OCI-LY3 (cell line): ENCODE measurements at regions not wholly inside any gene's neighbourhood (a gene's known extent, or its start where the extent isn't known, plus 50 kb on each side); places are given as distances from the start of the nearest gene placed in this dataset.

Source experiments
- H2AFZ ChIP-seq: fragments of 200-600, 300-600 bp; shearing (Covaris generic); 2 replicates; pipeline ENCODE4 v1.6.0; 2014; ENCODE audit warnings: antibody characterized with exemption, low read depth, low read length
- H3K27ac ChIP-seq: fragments of 200-600, 300-600 bp; sonication (generic); 2 replicates; pipeline ENCODE4 v1.5.1; 2014; ENCODE audit warnings: mild to moderate bottlenecking, low read length, moderate library complexity, mixed read lengths
- H3K27me3 ChIP-seq: fragments of 200-600, 300-600 bp; sonication (generic); 2 replicates; pipeline ENCODE4 v1.6.1; 2014; ENCODE audit warnings: low read depth, low read length, mixed read lengths
- H3K36me3 ChIP-seq: fragments of 200-600, 300-600 bp; sonication (generic); replicated peaks from 2 replicates; pipeline ENCODE3; 2014; ENCODE audit warnings: low read depth, low read length, mixed read lengths
- H3K4me1 ChIP-seq: fragments of 300-600, 200-600 bp; sonication (generic); 2 replicates; pipeline ENCODE4 v1.6.1; 2014; ENCODE audit warnings: low read length, mixed read lengths
- H3K4me2 ChIP-seq: fragments of 200-600, 300-600 bp; sonication (generic); 2 replicates; pipeline ENCODE4 v1.6.1; 2014; ENCODE audit warnings: low read length, mixed read lengths
- H3K4me3 ChIP-seq: fragments of 300-600, 200-600 bp; sonication (generic); 2 replicates; pipeline ENCODE4 v1.5.1; 2014; ENCODE audit warnings: antibody characterized with exemption, mild to moderate bottlenecking, low read length, moderate library complexity
- H3K79me2 ChIP-seq: fragments of 300-600, 200-600 bp; shearing (Covaris generic); 2 replicates; pipeline ENCODE4 v1.6.1; 2014; ENCODE audit warnings: mild to moderate bottlenecking, low read length, mixed read lengths
- H3K9ac ChIP-seq: fragments of 300-600, 200-600 bp; shearing (Covaris generic); 2 replicates; pipeline ENCODE4 v1.6.0; 2014; ENCODE audit warnings: mild to moderate bottlenecking, low read length, moderate library complexity
- H3K9me3 ChIP-seq: fragments of 200-600, 300-600 bp; shearing (Covaris generic); 2 replicates; pipeline ENCODE4 v1.6.1; 2014; ENCODE audit warnings: low read length, mixed read lengths; ENCODE audit not compliant: insufficient read depth
- H4K20me1 ChIP-seq: fragments of 200-600, 300-600 bp; sonication (generic); 2 replicates; pipeline ENCODE4 v1.6.1; 2016; ENCODE audit warnings: low read length, mixed read lengths; ENCODE audit not compliant: insufficient read depth
- CTCF ChIP-seq: fragments of 200-600, 300-600 bp; sonication (generic); IDR thresholded peaks from 2 replicates; pipeline ENCODE4 v1.5.1; 2014; ENCODE audit warnings: antibody characterized with exemption, low read length, low read depth
- EZH2phosphoT487 ChIP-seq: fragments of 200-600 bp; shearing (Covaris generic); IDR thresholded peaks from 2 replicates; pipeline ENCODE4 v1.6.1; 2018; ENCODE audit warnings: antibody characterized with exemption, mixed run types, low read depth

- TF ChIP-seq EZH2phosphoT487 (no peak), CTCF (peak; percentile 77)
- no peaks in the 10 kb centered on the region for H3K9me3 ChIP-seq
- no peaks in the 10 kb centered on the region for H3K79me2 ChIP-seq
- peak overlapping the region; percentile 78 for H3K4me2 ChIP-seq
- H3K9ac ChIP-seq: peak overlapping the region; percentile 64
- peaks cover 66% of the 10 kb centered on the region for H3K4me1 ChIP-seq
- H4K20me1 ChIP-seq: no peaks in the 10 kb centered on the region
- H3K27ac ChIP-seq: peak overlapping the region; percentile 61
- H3K4me3 ChIP-seq: peak overlapping the region; percentile 59
- no peaks in the 10 kb centered on the region for H3K27me3 ChIP-seq
- peak overlapping the region; percentile 83 for H2AFZ ChIP-seq
- H3K36me3 ChIP-seq: no peaks in the 10 kb centered on the region
Measured at GRCh38 chr19:28468701-28469459, 744.1 kb downstream of the UQCRFS1 start.

- H3K27ac ChIP-seq: no peak overlapping the region
- H3K4me1 ChIP-seq: peaks cover 55% of the 10 kb centered on the region
- H3K9me3 ChIP-seq: no peaks in the 10 kb centered on the region
- no peaks in the 10 kb centered on the region for H4K20me1 ChIP-seq
- H3K79me2 ChIP-seq: no peaks in the 10 kb centered on the region
- no peak overlapping the region for H3K4me3 ChIP-seq
- 0 out of 2 replicates have a peak overlapping the region, but pooled peaks have one; percentile 0 for H3K9ac ChIP-seq
- H3K27me3 ChIP-seq: no peaks in the 10 kb centered on the region
- no peak for TF ChIP-seq EZH2phosphoT487
- TF ChIP-seq CTCF: peak; percentile 96
- H3K36me3 ChIP-seq: no peaks in the 10 kb centered on the region
- no peak overlapping the region for H2AFZ ChIP-seq
- peak overlapping the region; percentile 31 for H3K4me2 ChIP-seq
Measured at GRCh38 chr19:28466107-28467045, 746.6 kb downstream of the UQCRFS1 start.

- Histone ChIP-seq H4K20me1 (no peaks in the 10 kb centered on the region), H2AFZ (no peak overlapping the region), H3K4me1 (peaks cover 50% of the 10 kb centered on the region), H3K4me3 (no peak overlapping the region), H3K27ac (no peak overlapping the region), H3K36me3 (no peaks in the 10 kb centered on the region), H3K9me3 (no peaks in the 10 kb centered on the region), H3K27me3 (no peaks in the 10 kb centered on the region), H3K4me2 (no peak overlapping the region), H3K79me2 (no peaks in the 10 kb centered on the region), H3K9ac (no peak overlapping the region)
- no peak for TF ChIP-seq EZH2phosphoT487
- no peak for TF ChIP-seq CTCF
Measured at GRCh38 chr19:28465371-28466086, 747.4 kb downstream of the UQCRFS1 start.
